ENCODE measurements at regions not wholly inside any gene's neighbourhood (a gene's known extent, or its start where the extent isn't known, plus 50 kb on each side); places are given as distances from the start of the nearest gene placed in this dataset.

DNA sequence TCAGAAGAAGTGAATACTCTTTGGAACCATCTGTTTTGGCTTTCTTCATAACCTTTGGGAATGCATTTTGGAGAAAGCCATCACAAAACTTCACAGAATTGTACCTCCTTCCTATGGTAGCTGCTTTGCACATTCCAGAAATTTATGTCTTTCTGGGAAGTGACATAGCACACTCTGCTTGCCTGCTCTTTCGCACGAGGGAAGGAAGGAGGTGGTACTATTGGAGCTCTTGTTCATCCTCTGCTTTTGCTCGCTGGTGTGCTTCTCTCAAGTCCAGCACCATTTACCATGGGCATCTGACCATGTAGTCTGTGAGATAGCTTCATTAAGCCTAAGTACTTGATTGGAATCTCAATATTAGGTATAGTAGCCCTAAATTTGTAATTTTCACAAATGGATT is 473.3 kb upstream of the SLC35B3 start:
- TF ChIP-seq, protein P1, sequence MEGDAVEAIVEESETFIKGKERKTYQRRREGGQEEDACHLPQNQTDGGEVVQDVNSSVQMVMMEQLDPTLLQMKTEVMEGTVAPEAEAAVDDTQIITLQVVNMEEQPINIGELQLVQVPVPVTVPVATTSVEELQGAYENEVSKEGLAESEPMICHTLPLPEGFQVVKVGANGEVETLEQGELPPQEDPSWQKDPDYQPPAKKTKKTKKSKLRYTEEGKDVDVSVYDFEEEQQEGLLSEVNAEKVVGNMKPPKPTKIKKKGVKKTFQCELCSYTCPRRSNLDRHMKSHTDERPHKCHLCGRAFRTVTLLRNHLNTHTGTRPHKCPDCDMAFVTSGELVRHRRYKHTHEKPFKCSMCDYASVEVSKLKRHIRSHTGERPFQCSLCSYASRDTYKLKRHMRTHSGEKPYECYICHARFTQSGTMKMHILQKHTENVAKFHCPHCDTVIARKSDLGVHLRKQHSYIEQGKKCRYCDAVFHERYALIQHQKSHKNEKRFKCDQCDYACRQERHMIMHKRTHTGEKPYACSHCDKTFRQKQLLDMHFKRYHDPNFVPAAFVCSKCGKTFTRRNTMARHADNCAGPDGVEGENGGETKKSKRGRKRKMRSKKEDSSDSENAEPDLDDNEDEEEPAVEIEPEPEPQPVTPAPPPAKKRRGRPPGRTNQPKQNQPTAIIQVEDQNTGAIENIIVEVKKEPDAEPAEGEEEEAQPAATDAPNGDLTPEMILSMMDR (IDR thresholded peaks at IDR 0.05), result no peak
- no peak for DNase-seq
- no peaks in the 10 kb centered on the region for H3K36me3 ChIP-seq

DNA sequence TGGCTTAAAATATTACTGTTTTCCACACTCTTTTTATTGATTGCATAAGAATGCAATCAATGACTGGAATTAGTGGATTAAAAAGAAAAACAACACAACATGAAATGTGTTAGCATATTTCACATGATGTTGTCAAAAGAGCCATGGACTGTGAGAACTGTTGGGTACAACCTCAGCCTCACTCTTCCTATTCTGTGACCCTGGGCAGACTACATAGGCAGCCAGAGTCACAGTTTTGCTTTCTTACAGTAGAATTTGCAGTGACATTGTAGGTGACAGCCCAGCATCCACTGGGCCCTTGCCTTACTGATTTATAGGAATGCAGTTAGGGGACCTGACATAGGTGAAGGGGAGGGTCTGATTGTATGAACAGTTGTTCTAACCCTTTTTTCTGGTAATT is 471.4 kb upstream of the SLC35B3 start:
- no peak overlapping the region for H3K4me3 ChIP-seq
- ATAC-seq (no peak), DNase-seq (no peak)
- no peaks in the 10 kb centered on the region for H3K27me3 ChIP-seq
- no peaks in the 10 kb centered on the region for H3K4me1 ChIP-seq
- H3K9me3 ChIP-seq, result no peaks in the 10 kb centered on the region
- intact Hi-C loops (cut with DNase I), result no loop called here
- no peaks in the 10 kb centered on the region for H3K36me3 ChIP-seq
- H3K27ac ChIP-seq, result no peak overlapping the region
- TF ChIP-seq, protein P1 (IDR thresholded peaks at IDR 0.05), result no peak

More for the DNA sequence above, 473.3 kb upstream of the SLC35B3 start:
- no peaks in the 10 kb centered on the region for H3K4me1 ChIP-seq
- H3K27me3 ChIP-seq, result no peaks in the 10 kb centered on the region
- intact Hi-C loops (cut with DNase I), result no loop called here
- no peak for ATAC-seq
- no peak overlapping the region for H3K4me3 ChIP-seq
- H3K9me3 ChIP-seq, result no peaks in the 10 kb centered on the region
- no peak overlapping the region for H3K27ac ChIP-seq

DNA sequence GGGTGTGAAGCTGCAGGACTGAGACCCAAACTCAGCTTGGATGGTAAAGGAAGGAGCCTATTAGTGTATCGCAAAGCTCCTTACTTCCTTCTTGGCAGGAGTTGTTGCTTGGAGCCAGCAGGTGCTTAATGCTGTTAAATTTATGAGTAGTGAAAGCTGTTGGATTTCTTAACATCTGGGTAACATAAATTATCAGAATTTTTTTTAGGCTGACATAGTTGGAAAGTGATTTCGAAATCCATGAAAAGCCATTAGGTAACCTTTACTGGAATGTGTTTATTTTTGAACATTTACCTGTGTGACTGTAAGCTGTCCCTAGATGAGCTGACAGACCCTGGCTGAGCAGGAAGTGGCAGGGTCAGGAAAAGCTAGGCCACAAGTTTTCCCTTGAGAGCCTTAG is 470.4 kb upstream of the SLC35B3 start:
- no peaks in the 10 kb centered on the region for H3K9me3 ChIP-seq
- H3K27me3 ChIP-seq, result no peaks in the 10 kb centered on the region
- intact Hi-C loops (cut with DNase I), result no loop called here
- no peaks in the 10 kb centered on the region for H3K4me1 ChIP-seq
- TF ChIP-seq, protein P1 (IDR thresholded peaks at IDR 0.05), result no peak
- no peak overlapping the region for H3K27ac ChIP-seq
- H3K4me3 ChIP-seq, result peak overlapping the region; percentile 4
- no peaks in the 10 kb centered on the region for H3K36me3 ChIP-seq
- ATAC-seq (peak; percentile 85), DNase-seq (no peak)

DNA sequence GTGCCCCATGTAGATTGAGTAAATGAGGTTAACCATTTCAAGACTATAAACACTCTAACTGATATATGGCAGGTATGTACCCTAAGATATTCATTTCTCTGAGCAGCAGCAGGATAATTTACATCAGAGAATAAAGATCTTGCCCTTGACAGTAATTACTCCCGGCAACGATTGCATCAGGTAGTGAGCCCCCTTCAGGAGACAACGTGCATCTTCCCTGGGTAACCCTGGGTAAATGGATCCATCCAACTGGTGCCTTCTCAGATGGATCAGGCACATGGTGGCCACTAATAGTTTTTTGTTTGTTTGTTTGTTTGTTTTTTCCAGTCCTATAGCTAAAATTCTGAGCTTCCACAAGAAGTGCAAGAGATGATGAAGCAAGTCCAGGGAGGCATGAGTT is 469.4 kb upstream of the SLC35B3 start:
- DNase-seq, result no peak
- no peaks in the 10 kb centered on the region for H3K36me3 ChIP-seq
- no peaks in the 10 kb centered on the region for H3K9me3 ChIP-seq
- no peak overlapping the region for H3K27ac ChIP-seq
- TF ChIP-seq, protein P1 (IDR thresholded peaks at IDR 0.05), result peak; percentile 25
- H3K4me1 ChIP-seq, result no peaks in the 10 kb centered on the region
- no peak for ATAC-seq
- H3K4me3 ChIP-seq, result no peak overlapping the region
- intact Hi-C loops (cut with DNase I), result no loop called here
- H3K27me3 ChIP-seq, result no peaks in the 10 kb centered on the region

DNA sequence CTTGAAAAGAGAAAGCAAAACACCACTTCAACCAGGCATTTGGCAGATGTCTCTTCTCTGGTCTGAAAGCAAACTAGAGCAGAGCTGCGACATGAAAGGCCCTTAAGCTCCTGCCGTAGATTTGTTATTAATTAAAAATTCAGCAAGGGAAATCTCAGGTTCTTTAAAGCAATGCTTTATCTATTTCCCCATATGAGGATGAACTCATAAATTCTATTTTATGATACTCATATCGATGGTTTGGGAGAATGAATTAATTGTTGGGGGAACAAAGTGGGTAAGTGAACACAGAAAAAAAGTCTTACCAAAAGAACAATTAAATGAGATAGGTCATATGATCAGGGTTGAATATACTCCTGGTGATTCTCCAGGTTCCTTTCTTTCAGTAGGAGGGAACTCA is 464.7 kb upstream of the SLC35B3 start:
- intact Hi-C loops (cut with DNase I), result no loop called here
- H3K9me3 ChIP-seq, result no peaks in the 10 kb centered on the region
- H3K4me1 ChIP-seq, result no peaks in the 10 kb centered on the region
- TF ChIP-seq, protein P1 (IDR thresholded peaks at IDR 0.05), result no peak
- no peak overlapping the region for H3K27ac ChIP-seq
- DNase-seq (no peak), ATAC-seq (no peak)
- H3K27me3 ChIP-seq, result no peaks in the 10 kb centered on the region
- no peaks in the 10 kb centered on the region for H3K36me3 ChIP-seq
- no peak overlapping the region for H3K4me3 ChIP-seq

DNA sequence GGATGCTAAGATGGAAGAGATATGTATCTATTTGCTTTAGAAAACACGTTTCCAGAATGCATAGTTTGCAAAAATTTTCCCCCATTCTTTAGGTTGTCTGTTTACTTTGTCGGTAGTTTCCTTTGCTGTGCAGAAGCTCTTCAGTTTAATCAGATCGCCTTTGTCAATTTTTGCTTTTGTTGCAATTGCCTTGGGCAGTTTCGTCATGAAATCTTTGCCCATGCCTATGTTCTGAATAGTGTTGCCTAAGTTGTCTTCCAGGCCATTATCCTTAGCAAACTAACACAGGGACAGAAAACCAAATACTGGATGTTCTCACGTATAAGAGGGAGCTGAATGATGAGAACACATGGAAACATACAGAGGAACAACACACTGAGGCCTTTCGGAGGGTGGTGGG is 454.2 kb upstream of the SLC35B3 start:
- no peaks in the 10 kb centered on the region for H3K27me3 ChIP-seq
- TF ChIP-seq, protein P1 (IDR thresholded peaks at IDR 0.05), result no peak
- H3K4me3 ChIP-seq, result no peak overlapping the region
- no peak for DNase-seq
- no peak overlapping the region for H3K27ac ChIP-seq
- H3K36me3 ChIP-seq, result no peaks in the 10 kb centered on the region
- H3K9me3 ChIP-seq, result no peaks in the 10 kb centered on the region
- H3K4me1 ChIP-seq, result no peaks in the 10 kb centered on the region
- intact Hi-C loops (cut with DNase I), result no loop called here
- ATAC-seq, result no peak

All from upper lobe of right lung (tissue), 1 donor.